ENCODE measurements at regions not wholly inside any gene's neighbourhood (a gene's known extent, or its start where the extent isn't known, plus 50 kb on each side); places are given as distances from the start of the nearest gene placed in this dataset.

DNA sequence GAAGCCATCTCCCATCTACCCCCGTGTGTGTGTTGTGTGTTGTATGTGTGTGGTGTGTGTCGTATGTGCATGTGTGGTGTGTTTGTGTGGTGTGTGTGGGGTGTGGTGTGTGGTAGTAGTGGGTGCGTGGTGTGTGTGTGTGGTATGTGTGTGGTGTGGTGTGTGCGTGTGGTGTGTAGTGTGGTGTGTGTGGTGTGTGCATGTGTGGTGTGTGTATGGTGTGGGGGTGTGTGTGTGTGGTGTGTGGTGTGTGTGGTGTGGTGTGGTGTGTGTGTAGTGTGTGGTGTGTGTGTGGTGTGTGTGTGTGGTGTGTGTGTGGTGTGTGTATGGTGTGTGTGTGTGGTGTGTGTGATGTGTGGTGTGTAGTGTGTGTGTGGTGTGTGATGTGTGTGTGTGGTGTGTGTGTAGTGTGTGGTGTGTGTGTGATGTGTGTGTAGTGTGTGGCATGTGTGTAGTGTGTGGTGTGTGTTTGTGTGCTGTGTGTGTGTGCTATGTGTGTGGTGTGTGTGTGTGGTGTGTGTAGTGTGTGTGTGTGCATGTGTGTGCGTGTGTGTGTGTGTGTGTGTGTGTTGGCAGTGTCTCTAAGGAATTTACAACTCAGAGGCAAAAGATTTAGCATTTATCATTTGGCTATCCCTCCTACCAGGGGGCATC lies 156.3 kb upstream of the TMEM108 start:
- TF ChIP-seq CTCF (conservative IDR thresholded peaks at IDR 0.05 in 1 of 2, IDR thresholded peaks at IDR 0.05 in 1 of 2; ENCODE audit: low read depth in 1 of 2, low read length in 2 of 2) (no peak), EZH2 (IDR thresholded peaks at IDR 0.05; ENCODE audit: low read length, missing control alignments) (no peak)

Data from fibroblast of lung (primary cell).